WI38 (cell line): ENCODE measurements at regions not wholly inside any gene's neighbourhood (a gene's known extent, or its start where the extent isn't known, plus 50 kb on each side); places are given as distances from the start of the nearest gene placed in this dataset.
"Not testable (repeated sequence)": the region's sequence is repeated elsewhere in the genome, so short reads cannot be mapped to it uniquely, and the experiment has no call there.

Source experiments
- H3K4me3 ChIP-seq: 2 replicates; pipeline ENCODE4 v1.5.1; 2011; ENCODE audit warnings: low read depth, mild to moderate bottlenecking, control low read depth, low read length

DNA sequence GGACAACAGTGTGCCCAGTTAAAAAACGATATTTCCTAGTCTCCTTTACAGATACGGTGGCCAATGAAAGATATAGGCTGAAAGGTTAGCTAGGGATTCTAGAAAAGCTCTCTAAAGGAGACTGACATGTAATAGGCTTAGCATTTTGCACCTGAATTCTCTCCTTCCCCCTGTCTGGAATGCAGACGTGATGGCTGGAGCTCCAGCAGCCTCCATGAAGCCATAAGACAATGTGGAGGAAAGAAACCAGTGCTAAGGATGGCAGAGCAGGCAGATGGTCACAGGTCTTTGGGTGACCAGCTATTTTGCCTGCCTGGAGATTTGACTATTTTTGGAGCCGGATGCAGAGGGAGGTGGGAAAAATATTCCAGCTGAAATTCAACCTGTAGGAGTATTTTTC is 286.2 kb upstream of the PLGLB2 start:
- H3K4me3 ChIP-seq, result not testable (repeated sequence)

- not testable (repeated sequence) for H3K4me3 ChIP-seq
Observed at GRCh38 chr2:87464219-87464618, 283.7 kb upstream of the PLGLB2 start.

- H3K4me3 ChIP-seq, result not testable (repeated sequence)
Observed at GRCh38 chr2:87465730-87466129, 282.2 kb upstream of the PLGLB2 start.

- not testable (repeated sequence) for H3K4me3 ChIP-seq
Observed at GRCh38 chr2:87466591-87467120, 281.2 kb upstream of the PLGLB2 start.

DNA sequence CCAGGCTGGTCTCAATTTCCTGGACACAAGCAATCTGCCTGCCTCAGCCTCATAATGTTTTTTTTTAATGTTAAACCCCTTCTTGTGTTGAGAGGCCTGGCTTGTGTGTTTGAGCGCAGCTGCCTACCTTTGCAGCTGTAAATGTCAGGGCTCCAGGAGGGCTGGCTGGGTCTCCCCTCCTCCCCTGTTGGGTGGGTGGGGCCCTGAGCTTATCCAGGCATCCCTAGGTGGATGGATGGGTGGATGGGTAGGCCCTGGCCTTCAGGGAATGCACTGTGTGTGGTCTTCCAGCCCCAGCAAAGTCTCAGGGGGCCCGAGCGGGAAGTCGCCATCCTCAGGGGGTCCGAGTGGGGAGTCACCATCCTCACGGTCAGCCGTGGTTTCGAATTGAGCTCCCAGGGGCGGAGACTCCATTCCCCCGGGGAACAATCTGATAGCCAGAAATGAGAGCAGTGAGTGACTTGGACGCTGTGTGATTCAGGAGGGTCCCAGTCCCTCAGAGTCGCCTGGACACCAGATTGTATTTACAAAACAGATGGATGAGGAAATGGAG is 279.4 kb upstream of the PLGLB2 start:
- H3K4me3 ChIP-seq, result not testable (repeated sequence)

DNA sequence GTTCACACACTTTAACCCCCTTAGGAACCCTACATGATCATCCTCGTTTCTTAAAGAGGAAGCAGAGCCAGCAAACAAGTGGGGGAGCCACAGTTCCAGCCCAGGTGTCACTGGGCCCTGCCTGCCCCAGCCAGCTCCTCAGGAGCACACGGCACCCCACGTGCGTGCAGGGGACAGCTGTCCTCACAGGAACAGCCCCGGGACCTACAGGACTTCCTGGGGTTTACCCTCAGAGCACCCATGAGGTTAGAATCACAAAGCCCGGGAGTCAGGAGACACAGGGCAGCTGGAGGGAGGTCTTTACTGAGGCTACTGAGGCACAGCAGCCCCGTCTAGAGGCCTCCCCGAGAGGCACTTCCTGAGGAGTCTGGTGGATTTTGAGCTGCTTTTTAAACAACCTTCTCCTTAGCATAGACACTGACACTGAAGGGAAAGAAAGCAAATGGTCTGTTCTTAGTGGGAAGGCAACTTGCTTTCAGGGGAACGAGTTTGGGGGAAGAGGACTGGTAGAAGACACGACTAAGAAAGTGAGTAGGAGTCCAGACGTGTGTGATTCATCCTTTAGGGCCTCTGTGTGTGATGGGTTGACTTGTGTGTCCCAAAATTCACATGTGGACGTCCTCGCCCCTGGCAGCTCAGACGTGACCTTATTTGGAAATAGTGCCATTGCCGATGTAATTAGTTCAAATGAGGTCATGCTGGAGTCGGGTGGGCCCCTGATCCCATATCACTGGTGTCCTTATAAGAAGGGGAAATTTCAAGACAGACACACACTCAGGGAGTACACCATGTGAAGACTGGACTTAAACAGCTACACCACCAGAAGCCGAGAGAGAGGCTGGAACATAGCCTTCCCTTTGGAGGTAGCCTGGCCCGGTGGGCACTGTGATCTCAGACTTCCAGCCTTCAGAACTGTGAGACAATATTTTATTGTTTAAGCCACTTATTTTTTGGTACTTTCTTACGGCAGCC is 278.4 kb upstream of the PLGLB2 start:
- not testable (repeated sequence) for H3K4me3 ChIP-seq

GRCh38 chr2:87470381-87471380 is 277.2 kb upstream of the PLGLB2 start:
- not testable (repeated sequence) for H3K4me3 ChIP-seq

DNA sequence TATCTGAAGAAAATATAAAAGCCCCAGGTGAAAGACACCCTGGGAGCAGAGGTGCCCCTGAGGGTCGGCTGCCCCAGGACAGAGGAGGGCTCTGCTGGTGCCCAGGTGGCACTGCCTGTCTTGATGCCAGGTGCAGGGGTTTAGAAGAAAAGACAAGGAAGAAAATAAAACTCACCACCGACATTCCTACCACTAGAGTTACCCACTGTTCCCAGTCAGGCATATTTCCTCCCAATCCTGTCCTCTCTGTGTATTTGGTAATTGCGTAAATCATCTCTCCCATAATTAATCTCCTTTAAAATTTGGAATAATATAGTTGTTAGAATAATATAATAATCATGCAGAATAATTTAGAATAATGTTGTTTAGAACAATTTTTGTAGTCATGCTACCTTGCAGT is 276.4 kb upstream of the PLGLB2 start:
- H3K4me3 ChIP-seq, result not testable (repeated sequence)

- H3K4me3 ChIP-seq, result not testable (repeated sequence)
Observed at GRCh38 chr2:87476223-87476872, 271.5 kb upstream of the PLGLB2 start.

- H3K4me3 ChIP-seq, result not testable (repeated sequence)
Observed at GRCh38 chr2:87476936-87477335, 271.0 kb upstream of the PLGLB2 start.

DNA sequence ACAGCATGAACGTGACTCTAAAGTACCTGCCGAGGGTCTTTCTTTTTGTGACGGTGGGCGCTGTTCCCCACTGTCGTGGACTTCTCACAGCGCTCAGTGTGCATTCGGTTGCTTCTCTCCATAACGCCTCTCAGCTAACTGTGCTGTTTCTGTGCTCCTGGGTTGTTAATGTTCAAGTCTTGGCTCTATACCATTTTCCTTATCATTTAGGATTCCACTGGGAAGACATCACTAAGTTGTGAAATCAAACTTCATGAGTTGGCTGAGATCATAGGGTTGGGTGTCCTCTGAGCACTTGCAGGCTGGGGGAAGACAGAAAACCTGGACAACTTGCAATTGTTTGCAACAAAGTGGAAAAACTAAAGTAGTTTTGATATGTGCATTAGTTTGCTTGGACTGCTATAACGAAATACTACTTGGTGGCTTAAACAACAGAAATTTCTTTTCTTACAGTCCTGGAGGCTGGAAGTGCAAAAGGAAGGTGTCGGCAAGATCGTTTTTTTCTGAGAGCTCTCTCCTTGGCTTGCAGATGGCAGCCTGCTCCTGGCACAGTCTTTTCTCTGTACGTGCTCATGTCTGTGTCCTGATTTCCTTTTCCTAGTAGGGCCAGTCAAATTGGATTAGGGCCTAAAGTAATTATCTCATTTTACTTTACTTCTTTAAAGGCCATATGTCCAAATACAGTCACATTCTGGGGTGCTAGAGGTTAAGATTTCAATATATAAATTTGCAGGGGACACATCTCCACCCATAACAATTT is 270.0 kb upstream of the PLGLB2 start:
- H3K4me3 ChIP-seq, result not testable (repeated sequence)

GRCh38 chr2:87478911-87479310 is 269.0 kb upstream of the PLGLB2 start:
- H3K4me3 ChIP-seq, result not testable (repeated sequence)

DNA sequence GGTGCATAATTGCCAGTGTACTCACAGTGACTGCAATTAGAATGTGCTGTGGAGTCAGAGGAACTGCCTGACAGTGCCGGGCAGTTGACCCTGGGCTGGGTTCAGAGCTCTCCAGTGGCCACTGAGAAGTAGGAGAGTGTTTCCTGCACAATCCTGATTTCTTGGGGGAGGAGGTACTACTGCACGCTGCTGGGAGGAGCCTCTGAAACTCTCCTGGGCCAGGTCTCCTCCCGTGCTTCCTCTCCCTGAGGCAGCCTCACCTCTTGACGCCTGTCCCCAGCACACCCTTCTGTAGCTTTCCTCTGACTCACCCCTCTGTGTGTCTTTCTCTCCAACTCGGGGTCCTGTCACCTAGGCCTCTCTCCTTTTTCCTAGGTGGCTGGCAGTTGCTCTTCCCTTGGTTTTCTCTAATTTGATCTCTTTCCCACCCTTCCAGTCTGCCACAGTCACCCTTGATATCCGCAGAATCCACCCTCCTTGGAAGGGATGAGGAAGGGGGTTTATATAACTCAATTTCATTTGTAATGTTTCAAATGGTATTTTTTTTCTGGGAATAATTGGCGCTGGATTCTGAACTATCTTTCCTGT is 264.7 kb upstream of the PLGLB2 start:
- H3K4me3 ChIP-seq, result not testable (repeated sequence)

DNA sequence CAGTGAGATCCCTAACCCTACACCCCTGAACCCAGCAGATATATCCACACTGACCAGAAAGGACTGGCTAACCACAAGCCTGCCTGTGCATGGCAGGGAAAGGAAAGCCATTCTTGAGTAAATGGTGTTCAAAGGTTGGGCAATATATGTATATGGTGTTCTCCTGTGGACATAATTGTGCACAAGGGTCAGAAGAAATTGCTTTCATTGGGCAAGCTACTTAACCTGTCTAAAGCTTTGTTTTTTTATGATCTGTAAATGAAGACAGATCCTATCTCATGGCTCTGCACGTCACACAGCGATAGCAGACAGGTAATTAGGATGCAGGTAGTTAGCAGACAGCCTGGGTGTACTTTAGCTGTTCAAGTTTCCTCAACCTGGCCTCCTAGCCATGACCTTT is 263.5 kb upstream of the PLGLB2 start:
- H3K4me3 ChIP-seq, result not testable (repeated sequence)

GRCh38 chr2:87485455-87485854 is 262.4 kb upstream of the PLGLB2 start:
- not testable (repeated sequence) for H3K4me3 ChIP-seq

- not testable (repeated sequence) for H3K4me3 ChIP-seq
Observed at GRCh38 chr2:87485884-87486283, 262.0 kb upstream of the PLGLB2 start.

- not testable (repeated sequence) for H3K4me3 ChIP-seq
Observed at GRCh38 chr2:87486413-87486812, 261.5 kb upstream of the PLGLB2 start.

DNA sequence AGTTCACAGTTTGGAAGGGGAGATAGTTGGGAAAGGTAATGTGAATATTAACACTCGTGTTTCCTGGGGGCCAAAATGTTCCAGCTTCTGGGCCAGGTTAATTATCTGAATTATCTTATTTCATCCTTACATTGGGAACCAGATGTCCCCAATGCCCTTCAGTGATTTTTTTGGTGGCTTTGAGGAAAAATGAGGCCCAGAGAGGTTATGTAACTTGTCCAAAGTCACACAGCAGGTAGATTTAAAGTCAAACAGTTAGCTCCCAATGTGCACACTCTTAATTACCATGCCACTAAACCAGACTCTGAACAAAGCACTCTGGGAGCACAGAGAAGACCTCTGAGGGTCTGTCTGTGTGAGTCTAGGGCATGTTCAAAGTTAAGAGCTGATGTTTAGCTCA is 259.9 kb upstream of the PLGLB2 start:
- H3K4me3 ChIP-seq, result not testable (repeated sequence)

GRCh38 chr2:87488991-87489390 is 258.9 kb upstream of the PLGLB2 start:
- H3K4me3 ChIP-seq, result not testable (repeated sequence)
